Heart right ventricle (tissue), 16 donors: ENCODE measurements at regions not wholly inside any gene's neighbourhood (a gene's known extent, or its start where the extent isn't known, plus 50 kb on each side); places are given as distances from the start of the nearest gene placed in this dataset.

Experiments
- ATAC-seq, 8 donors: fragments of 200-7000 bp; cut with Tn5 transposase; one replicate each; pipeline ENCODE4 v1.9.1; 2020; ENCODE audit warnings: mild to moderate bottlenecking in 8 of 8, moderate library complexity in 8 of 8, moderate number of reproducible peaks in 1 of 8
- DNase-seq, 2 donors: peaks; one replicate each; pipeline ENCODE4 v3.0.0-alpha.2; 2020
- H3K27ac ChIP-seq, 10 donors: fragments of 200-600 bp; sonication (generic) in 2 of 10; one replicate each; pipeline versions ENCODE4 v1.5.0 to v1.8.0; 2020 to 2022; ENCODE audit warnings: mild to moderate bottlenecking in 3 of 10
- H3K27me3 ChIP-seq, 7 donors: fragments of 200-600 bp; one replicate each; pipeline ENCODE4 v1.8.0; 2021 to 2022; ENCODE audit warnings: mild to moderate bottlenecking in 2 of 7
- H3K36me3 ChIP-seq, 9 donors: fragments of 200-600 bp; sonication (generic) in 1 of 9; one replicate each; pipeline versions ENCODE4 v1.5.0 to v1.8.0; 2020 to 2022; ENCODE audit warnings: mild to moderate bottlenecking in 2 of 9
- H3K4me1 ChIP-seq, 9 donors: fragments of 200-600 bp; sonication (generic) in 1 of 9; one replicate each; pipeline versions ENCODE4 v1.5.0 to v1.8.0; 2020 to 2022; ENCODE audit warnings: mild to moderate bottlenecking in 4 of 9
- H3K4me3 ChIP-seq, 10 donors: fragments of 200-600 bp; sonication (generic) in 2 of 10; one replicate each; pipeline versions ENCODE4 v1.5.0 to v1.8.0; 2020 to 2022; ENCODE audit warnings: mild to moderate bottlenecking in 7 of 10, moderate library complexity in 2 of 10
- H3K9me3 ChIP-seq, 11 donors: fragments of 200-600 bp in 10 of 11; sonication (generic) in 2 of 11; one replicate each; pipeline versions ENCODE4 v1.5.0 to v1.8.0; 2013 to 2022; ENCODE audit warnings: mild to moderate bottlenecking in 2 of 11, control low read depth in 1 of 11, moderate library complexity in 1 of 11
- CTCF ChIP-seq, 9 donors: fragments of 200-600 bp; sonication (generic) in 2 of 9; IDR thresholded peaks; one replicate each; pipeline versions ENCODE4 v1.5.0 to v1.8.0; 2021 to 2022; ENCODE audit warnings: antibody characterized with exemption in 9 of 9, mild to moderate bottlenecking in 5 of 9, moderate library complexity in 1 of 9
- WGBS, 2 donors: extraction: QIAGEN DNeasy Blood & Tissue Kit; methylation state at CpG; one replicate each; pipeline ENCODE4 v1.1.7; 2013; ENCODE audit warnings: inconsistent platforms in 1 of 2; 5-methylcytosine and 5-hydroxymethylcytosine counted together
- intact Hi-C, 10 donors: fragments of 100-400 bp; cut with DNase I; formaldehyde crosslinking; loops; one replicate each; pipeline versions ENCODE4 v1.11.1 to v1.14.2; 2022
- donor health status: Arrhythmogenic right ventricular cardiomyopathy.
- donor health status: ischemic (EF 13 %, LVEDD 7.1; RV severe dilation, severe dysfunction).
- donor health status: healthy with polysubstance abuse.
- donor health status: DM: no; HTN: yes; CAD: no.
- donor health status: DM: no; HTN: no; CAD: no.
- donor health status: ischemic (EF 25% LVEDD 6.9; RV normal size, moderate dysfunction).
- donor health status: ischemic (EF 25% LVEDD 5.7; RV mildly dilated, moderate dysfunction).
- donor health status: healthy.
- donor health status: DM: yes; HTN: yes; CAD: no.
- donor health status: Ischemic cardiomyopathy.
- donor health status: ischemic (EF 35%, LVEDD 5.7; RV mildly dilated, moderate dysfunction).
- donor health status: nonischemic (EF 11% LVEDD 7.7; RV severe dilation, severe dysfunction).
- donor health status: DM: yes; HTN: yes; CAD: no.
- donor health status: PGD.
- donor health status: ischemic (EF 29% LVEDD 5.4; RV normal size, mild dysfunction).
- donor health status: nonischemic (EF 23%, LVEDD 6.1; RV moderate dilation, normal function).

GRCh38 chr18:76139844-76140243 lies 355.2 kb downstream of the ZNF516 start:
- 93 to 100% methylated on average over 1 of the region's 1 CpG for WGBS, 2 donors
- no peak for ATAC-seq
- intact Hi-C loops: loop anchor here in 1 of 10 donors (10.0 kb wide), 1 partner anchor 65 kb away; no protein-coding TSS in a partner anchor

GRCh38 chr18:76137216-76137615 lies 357.8 kb downstream of the ZNF516 start:
- intact Hi-C loops: loop anchor here in 1 of 10 donors (10.0 kb wide), 1 partner anchor 62 kb away; no protein-coding TSS in a partner anchor

More at GRCh38 chr18:76139844-76140243, 355.2 kb downstream of the ZNF516 start:
- H3K27ac ChIP-seq: no peak overlapping the region
- H3K4me1 ChIP-seq: no peaks in the 10 kb centered on the region
- no peak for TF ChIP-seq CTCF (IDR thresholded peaks at IDR 0.05)
- peaks cover 0 to 3% (median 0%) of the 10 kb centered on the region in 7 donors for H3K27me3 ChIP-seq
- no peak overlapping the region for H3K4me3 ChIP-seq
- DNase-seq: no peak
- no peaks in the 10 kb centered on the region for H3K9me3 ChIP-seq
- H3K36me3 ChIP-seq: no peaks in the 10 kb centered on the region

GRCh38 chr18:76136701-76137100 lies 358.3 kb downstream of the ZNF516 start:
- Histone ChIP-seq H3K27me3 (peaks cover 0 to 3% (median 0%) of the 10 kb centered on the region in 7 donors), H3K4me1 (no peaks in the 10 kb centered on the region), H3K36me3 (no peaks in the 10 kb centered on the region), H3K4me3 (no peak overlapping the region), H3K27ac (no peak overlapping the region), H3K9me3 (peaks cover 0 to 8% (median 0%) of the 10 kb centered on the region in 11 donors)
- 86 to 88% methylated on average over 10 of the region's 10 CpGs for WGBS, 2 donors
- DNase-seq (no peak), ATAC-seq (no peak)
- TF ChIP-seq CTCF (IDR thresholded peaks at IDR 0.05): no peak
- intact Hi-C loops: loop anchor here in 1 of 10 donors (10.0 kb wide), 1 partner anchor 62 kb away; no protein-coding TSS in a partner anchor

More at GRCh38 chr18:76137216-76137615, 357.8 kb downstream of the ZNF516 start:
- Histone ChIP-seq H3K9me3 (peaks cover 0 to 8% (median 0%) of the 10 kb centered on the region in 11 donors), H3K27ac (no peak overlapping the region), H3K4me1 (no peaks in the 10 kb centered on the region), H3K27me3 (peaks cover 0 to 3% (median 0%) of the 10 kb centered on the region in 7 donors), H3K4me3 (no peak overlapping the region), H3K36me3 (no peaks in the 10 kb centered on the region)
- no peak for TF ChIP-seq CTCF (IDR thresholded peaks at IDR 0.05)
- 73 to 79% methylated on average over 6 of the region's 6 CpGs for WGBS, 2 donors
- no peak for DNase-seq
- ATAC-seq: no peak

- H3K9me3 ChIP-seq: peaks cover 0 to 8% (median 0%) of the 10 kb centered on the region in 11 donors
- DNase-seq: no peak
- H3K36me3 ChIP-seq: no peaks in the 10 kb centered on the region
- intact Hi-C loops: loop anchor here in 1 of 10 donors (10.0 kb wide), 1 partner anchor 60 kb away; no protein-coding TSS in a partner anchor
- no peak for ATAC-seq
- H3K4me1 ChIP-seq: no peaks in the 10 kb centered on the region
- no peak overlapping the region for H3K27ac ChIP-seq
- H3K4me3 ChIP-seq: no peak overlapping the region
- 51 to 68% methylated on average over 1 of the region's 1 CpG for WGBS, 2 donors
- TF ChIP-seq CTCF (IDR thresholded peaks at IDR 0.05): no peak
- peaks cover 0 to 3% (median 0%) of the 10 kb centered on the region in 7 donors for H3K27me3 ChIP-seq
Observed at GRCh38 chr18:76134628-76135027, 360.4 kb downstream of the ZNF516 start.
